Activated naive CD8-positive, alpha-beta T cell treated with anti-CD3 and anti-CD28 coated beads, Interleukin-2, amount 10 ng/mL, durations not matched to agents 7 days and 5 days (primary cell): ENCODE measurements at regions not wholly inside any gene's neighbourhood (a gene's known extent, or its start where the extent isn't known, plus 50 kb on each side); places are given as distances from the start of the nearest gene placed in this dataset.

Source experiments
- ATAC-seq: fragments of 150-1000 bp; cut with Tn5 transposase; one replicate; pipeline ENCODE4 v1.10.0; 2021; ENCODE audit warnings: low read depth, moderate library complexity
- POLR2A ChIA-PET: fragments of 350-600 bp; sonication (Branson Sonifier 250); formaldehyde crosslinking; loops from one replicate; lab custom pipeline; 2021; ENCODE audit warnings: antibody characterized with exemption; lab: Charles Lee
- DNase-seq: peaks from one replicate; pipeline ENCODE4 v3.0.0; 2021
- H3K27ac Mint-ChIP-seq: one replicate; pipeline ENCODE4 v1.8.0; 2022; ENCODE audit warnings: mild to moderate bottlenecking, mixed read lengths
- H3K27me3 Mint-ChIP-seq: one replicate; pipeline ENCODE4 v1.8.0; 2022; ENCODE audit warnings: mild to moderate bottlenecking, moderate library complexity, mixed read lengths
- H3K36me3 Mint-ChIP-seq: one replicate; pipeline ENCODE4 v1.8.0; 2021; ENCODE audit warnings: mild to moderate bottlenecking, mixed read lengths
- H3K4me1 Mint-ChIP-seq: one replicate; pipeline ENCODE4 v1.8.0; 2021; ENCODE audit warnings: mixed read lengths
- H3K4me3 Mint-ChIP-seq: one replicate; pipeline ENCODE4 v1.8.0; 2022; ENCODE audit warnings: mild to moderate bottlenecking, moderate library complexity, mixed read lengths
- H3K9me3 Mint-ChIP-seq: one replicate; pipeline ENCODE4 v1.8.0; 2021; ENCODE audit warnings: mixed read lengths

GRCh38 chr2:144317071-144317738 lies 202.7 kb downstream of the ZEB2 start:
- no peak for ATAC-seq

GRCh38 chr2:144310889-144311608 lies 208.9 kb downstream of the ZEB2 start:
- Mint-ChIP-seq H3K27ac (no peak overlapping the region), H3K36me3 (peaks cover 48% of the 10 kb centered on the region), H3K4me1 (peaks cover 10% of the 10 kb centered on the region), H3K27me3 (no peaks in the 10 kb centered on the region), H3K9me3 (peaks cover 21% of the 10 kb centered on the region), H3K4me3 (no peak overlapping the region)
- ATAC-seq, result no peak
- DNase-seq, result no peak
- POLR2A ChIA-PET, result interaction anchor here (1.3 kb wide), 1 partner anchor 12 kb away, joined by 4 read pairs; no protein-coding TSS in a partner anchor

More at GRCh38 chr2:144317071-144317738, 202.7 kb downstream of the ZEB2 start:
- Mint-ChIP-seq H3K27ac (no peak overlapping the region), H3K36me3 (peaks cover 29% of the 10 kb centered on the region), H3K27me3 (no peaks in the 10 kb centered on the region), H3K9me3 (peaks cover 15% of the 10 kb centered on the region), H3K4me3 (no peak overlapping the region), H3K4me1 (peaks cover 20% of the 10 kb centered on the region)
- POLR2A ChIA-PET, result no interaction called here
- no peak for DNase-seq

DNA sequence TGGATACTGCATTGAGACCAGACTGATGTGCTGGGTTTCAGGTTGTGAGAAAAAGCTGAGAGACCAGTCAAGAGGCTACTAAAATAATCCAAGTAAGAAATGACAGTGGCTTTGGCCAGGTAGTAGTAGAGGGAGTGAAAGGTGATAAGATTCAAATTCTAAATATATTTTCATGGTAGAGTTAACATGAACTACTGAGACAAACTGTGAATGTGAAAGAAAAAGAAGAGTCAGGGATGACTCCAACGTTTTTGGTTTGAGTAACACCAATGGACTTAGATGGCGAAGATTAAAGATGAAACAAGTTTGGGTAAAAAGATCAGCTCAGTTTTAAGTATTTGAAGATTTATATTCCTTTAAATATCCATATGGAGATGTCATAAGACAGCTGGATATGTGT lies 209.4 kb downstream of the ZEB2 start:
- no peak for ATAC-seq

GRCh38 chr2:144307711-144308110 lies 212.2 kb downstream of the ZEB2 start:
- peaks cover 17% of the 10 kb centered on the region for H3K9me3 Mint-ChIP-seq
- DNase-seq (no peak), ATAC-seq (no peak)
- H3K4me3 Mint-ChIP-seq, result no peak overlapping the region
- peaks cover 38% of the 10 kb centered on the region for H3K36me3 Mint-ChIP-seq
- H3K27me3 Mint-ChIP-seq, result no peaks in the 10 kb centered on the region
- POLR2A ChIA-PET, result interaction anchor here (0.7 kb wide), 1 partner anchor 24 kb away, joined by 5 read pairs; no protein-coding TSS in a partner anchor
- H3K4me1 Mint-ChIP-seq, result peaks cover 10% of the 10 kb centered on the region
- H3K27ac Mint-ChIP-seq, result no peak overlapping the region

More for the DNA sequence above, 209.4 kb downstream of the ZEB2 start:
- Mint-ChIP-seq H3K9me3 (peaks cover 21% of the 10 kb centered on the region), H3K27me3 (no peaks in the 10 kb centered on the region), H3K4me3 (no peak overlapping the region), H3K27ac (no peak overlapping the region), H3K36me3 (peaks cover 44% of the 10 kb centered on the region), H3K4me1 (peaks cover 10% of the 10 kb centered on the region)
- POLR2A ChIA-PET, result interaction anchor here (1.3 kb wide), 1 partner anchor 12 kb away, joined by 4 read pairs; no protein-coding TSS in a partner anchor
- no peak for DNase-seq

DNA sequence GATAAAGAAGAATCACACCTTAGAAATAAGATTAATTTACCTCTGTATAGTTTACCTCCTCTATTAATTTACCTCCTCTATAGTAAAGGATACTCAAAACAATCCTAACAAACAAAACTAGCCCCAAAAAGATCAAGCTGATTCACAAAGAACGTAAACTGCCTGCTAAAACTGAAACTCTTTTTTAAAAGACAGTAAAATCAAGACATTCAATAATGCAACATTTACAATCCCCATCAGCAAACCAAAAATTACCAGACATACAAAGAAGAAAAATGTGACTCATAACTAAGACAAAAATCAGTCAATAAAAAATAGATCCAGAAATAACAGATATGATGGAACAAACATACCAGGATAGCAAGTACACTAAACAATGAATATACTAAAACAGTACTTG lies 215.7 kb downstream of the ZEB2 start:
- POLR2A ChIA-PET, result no interaction called here
- H3K27ac Mint-ChIP-seq, result no peak overlapping the region
- no peaks in the 10 kb centered on the region for H3K27me3 Mint-ChIP-seq
- no peak for ATAC-seq
- DNase-seq, result no peak
- no peak overlapping the region for H3K4me3 Mint-ChIP-seq
- no peaks in the 10 kb centered on the region for H3K4me1 Mint-ChIP-seq
- peaks cover 4% of the 10 kb centered on the region for H3K9me3 Mint-ChIP-seq
- H3K36me3 Mint-ChIP-seq, result peaks cover 19% of the 10 kb centered on the region

DNA sequence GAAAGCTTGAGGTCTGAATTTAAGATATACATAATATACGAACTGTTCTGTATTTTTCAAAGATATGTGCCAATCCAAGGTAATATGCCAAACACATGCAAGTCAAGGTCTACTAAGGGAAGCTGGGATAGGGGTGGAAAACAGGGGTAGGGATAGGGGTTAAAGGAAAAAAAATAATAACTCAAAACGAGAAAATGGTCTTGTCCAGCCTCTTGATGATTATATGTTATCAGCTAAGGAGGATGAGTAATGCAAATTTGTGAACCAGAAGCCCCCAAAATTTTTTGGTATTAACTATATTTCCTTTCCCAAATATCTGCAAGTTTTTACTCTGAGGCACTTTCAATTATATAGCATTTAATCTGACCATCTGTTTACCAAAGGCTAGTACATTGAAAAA lies 219.3 kb downstream of the ZEB2 start:
- no peak overlapping the region for H3K4me3 Mint-ChIP-seq
- peaks cover 4% of the 10 kb centered on the region for H3K9me3 Mint-ChIP-seq
- H3K36me3 Mint-ChIP-seq, result peaks cover 17% of the 10 kb centered on the region
- H3K27me3 Mint-ChIP-seq, result no peaks in the 10 kb centered on the region
- ATAC-seq, result no peak
- POLR2A ChIA-PET, result no interaction called here
- H3K27ac Mint-ChIP-seq, result no peak overlapping the region
- no peaks in the 10 kb centered on the region for H3K4me1 Mint-ChIP-seq
- no peak for DNase-seq

DNA sequence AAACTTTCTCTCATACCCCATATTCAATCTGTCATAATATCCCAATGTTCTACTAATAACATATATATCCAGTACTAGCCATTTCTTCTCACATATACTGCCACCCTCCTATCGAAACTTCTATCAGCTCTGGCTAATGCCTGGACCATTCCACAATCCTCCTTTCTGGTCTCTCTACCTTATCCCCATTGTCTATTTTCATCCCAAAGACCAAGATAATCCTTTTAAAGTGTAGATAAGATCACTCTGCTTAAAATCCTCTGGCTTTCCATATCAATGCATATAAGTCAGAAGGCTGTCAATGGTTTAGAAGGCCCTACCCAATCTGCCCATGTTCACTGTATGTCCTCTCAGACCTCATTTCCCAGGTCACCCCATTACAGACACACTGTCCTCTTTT lies 229.6 kb downstream of the ZEB2 start:
- Mint-ChIP-seq H3K36me3 (peaks cover 26% of the 10 kb centered on the region), H3K9me3 (peaks cover 9% of the 10 kb centered on the region), H3K4me1 (peaks cover 1% of the 10 kb centered on the region), H3K4me3 (no peak overlapping the region), H3K27ac (no peak overlapping the region), H3K27me3 (no peaks in the 10 kb centered on the region)
- no peak for DNase-seq
- POLR2A ChIA-PET, result no interaction called here
- ATAC-seq, result no peak

GRCh38 chr2:144288438-144288837 lies 231.5 kb downstream of the ZEB2 start:
- Mint-ChIP-seq H3K27ac (no peak overlapping the region), H3K4me3 (no peak overlapping the region), H3K4me1 (peaks cover 1% of the 10 kb centered on the region), H3K9me3 (peaks cover 9% of the 10 kb centered on the region), H3K27me3 (no peaks in the 10 kb centered on the region), H3K36me3 (peaks cover 19% of the 10 kb centered on the region)
- ATAC-seq (no peak), DNase-seq (no peak)
- POLR2A ChIA-PET, result no interaction called here

- Mint-ChIP-seq H3K27me3 (no peaks in the 10 kb centered on the region), H3K9me3 (peaks cover 4% of the 10 kb centered on the region), H3K4me1 (peaks cover 1% of the 10 kb centered on the region), H3K27ac (no peak overlapping the region), H3K4me3 (no peak overlapping the region), H3K36me3 (peaks cover 12% of the 10 kb centered on the region)
- POLR2A ChIA-PET, result no interaction called here
- DNase-seq (no peak), ATAC-seq (no peak)
Measured at GRCh38 chr2:144285324-144285723, 234.6 kb downstream of the ZEB2 start.

DNA sequence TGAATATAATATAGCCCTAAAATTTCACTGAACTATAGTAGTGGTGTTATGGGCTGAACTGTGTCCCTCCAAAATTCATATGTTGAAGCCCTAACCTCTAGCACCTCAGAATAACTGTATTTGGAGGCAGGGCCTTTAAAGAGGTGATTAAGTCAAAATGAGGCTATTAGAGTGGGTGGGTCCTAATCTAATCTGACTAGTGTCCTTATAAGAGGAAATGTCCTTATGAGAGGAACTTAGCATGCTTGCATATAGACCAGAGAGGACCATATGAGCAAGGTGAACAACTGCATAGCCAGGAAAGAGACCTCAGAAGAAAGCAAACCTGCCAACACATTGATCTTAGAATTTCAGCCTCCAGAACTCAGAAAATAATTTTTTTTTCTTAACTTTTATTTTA lies 238.4 kb downstream of the ZEB2 start:
- Mint-ChIP-seq H3K4me1 (peaks cover 10% of the 10 kb centered on the region), H3K27ac (no peak overlapping the region), H3K9me3 (no peaks in the 10 kb centered on the region), H3K4me3 (no peak overlapping the region), H3K27me3 (no peaks in the 10 kb centered on the region), H3K36me3 (peaks cover 6% of the 10 kb centered on the region)
- POLR2A ChIA-PET, result no interaction called here
- DNase-seq (no peak), ATAC-seq (no peak)

- Mint-ChIP-seq H3K9me3 (no peaks in the 10 kb centered on the region), H3K27me3 (no peaks in the 10 kb centered on the region), H3K36me3 (peaks cover 6% of the 10 kb centered on the region), H3K27ac (no peak overlapping the region), H3K4me1 (peaks cover 10% of the 10 kb centered on the region), H3K4me3 (no peak overlapping the region)
- ATAC-seq (no peak), DNase-seq (no peak)
- POLR2A ChIA-PET, result no interaction called here
Measured at GRCh38 chr2:144280009-144280408, 239.9 kb downstream of the ZEB2 start.

DNA sequence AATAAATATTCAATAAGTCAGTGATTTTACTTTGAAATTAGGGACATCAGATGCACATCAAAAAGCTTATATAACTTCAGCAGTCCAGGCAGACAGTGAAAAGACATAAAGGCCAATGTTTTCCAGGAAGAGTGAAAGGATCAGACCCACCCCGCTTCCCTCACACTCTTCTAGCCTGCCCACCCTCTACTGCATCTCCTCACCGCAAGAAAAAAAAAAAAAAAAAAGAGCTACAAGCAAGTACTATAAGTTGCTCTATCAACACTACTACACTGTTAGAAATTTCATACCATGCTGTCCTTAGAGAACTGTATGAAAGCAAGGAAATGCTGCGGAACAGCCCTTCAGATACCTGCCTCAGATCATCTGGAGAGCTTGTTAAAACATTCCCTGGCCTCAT lies 240.8 kb downstream of the ZEB2 start:
- Mint-ChIP-seq H3K36me3 (peaks cover 6% of the 10 kb centered on the region), H3K27ac (no peak overlapping the region), H3K4me3 (no peak overlapping the region), H3K9me3 (no peaks in the 10 kb centered on the region), H3K4me1 (peaks cover 10% of the 10 kb centered on the region), H3K27me3 (no peaks in the 10 kb centered on the region)
- POLR2A ChIA-PET, result interaction anchor here (0.7 to 1.4 kb wide), 2 partner anchors 53 to 221 kb away, joined by 3 to 6 read pairs; a partner anchor contains a TSS
- ATAC-seq (no peak), DNase-seq (no peak)

DNA sequence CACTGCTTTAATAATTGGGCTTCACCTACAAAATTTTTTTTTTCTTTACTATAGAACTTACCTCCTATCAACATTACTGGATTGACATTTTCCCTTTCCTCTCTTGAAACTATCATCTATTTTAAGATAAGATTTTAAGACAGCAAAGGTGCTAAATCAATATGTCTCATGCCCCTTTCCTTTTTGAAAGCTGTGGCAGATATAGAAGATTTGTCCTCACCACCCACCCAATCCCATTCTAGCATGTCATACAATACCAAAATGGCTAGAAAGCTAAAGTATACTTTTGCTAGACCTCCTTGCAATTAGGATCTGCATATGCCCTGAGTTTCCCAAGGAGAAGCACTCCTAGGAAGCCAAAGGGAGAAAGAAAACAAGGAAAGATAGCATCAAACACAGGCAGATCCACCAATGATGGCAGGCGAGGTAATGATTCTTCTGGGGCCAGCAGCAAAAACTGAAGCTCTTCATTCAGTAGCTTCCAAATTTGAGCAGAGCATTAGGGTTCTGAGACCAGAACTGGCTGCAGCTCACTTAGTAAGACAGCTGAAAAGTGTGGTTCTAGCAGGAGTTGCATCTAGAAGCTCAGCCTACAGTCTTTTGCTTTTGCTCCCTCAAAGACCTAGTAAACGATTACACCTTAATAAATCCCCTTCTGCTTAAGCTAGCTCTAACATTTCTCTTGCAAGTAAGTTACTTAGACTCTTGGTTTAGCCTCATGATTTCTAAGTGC lies 242.1 kb downstream of the ZEB2 start:
- Mint-ChIP-seq H3K27me3 (no peaks in the 10 kb centered on the region), H3K9me3 (no peaks in the 10 kb centered on the region), H3K4me3 (no peak overlapping the region), H3K4me1 (peaks cover 10% of the 10 kb centered on the region), H3K36me3 (peaks cover 6% of the 10 kb centered on the region), H3K27ac (peak overlapping the region; percentile 37)
- DNase-seq (no peak), ATAC-seq (no peak)
- POLR2A ChIA-PET, result no interaction called here
